RWPE2 (cell line): ENCODE measurements at regions not wholly inside any gene's neighbourhood (a gene's known extent, or its start where the extent isn't known, plus 50 kb on each side); places are given as distances from the start of the nearest gene placed in this dataset.

Experiments
- ATAC-seq: fragments of 200-7000 bp; cut with Tn5 transposase; 3 replicates; pipeline ENCODE4 v1.9.1; 2021; ENCODE audit warnings: low read depth
- DNase-seq: peaks from one replicate; pipeline ENCODE4 v3.0.0-alpha.2; 2020; ENCODE audit warnings: low spot score
- H3K27ac ChIP-seq: fragments of 450-650 bp; 2 replicates; pipeline ENCODE4 v1.5.1; 2017; ENCODE audit warnings: mild to moderate bottlenecking; ENCODE audit not compliant: poor library complexity, severe bottlenecking
- H3K27me3 ChIP-seq: fragments of 250-450 bp; sonication (Bioruptor Pico); 2 replicates; pipeline ENCODE4 v1.5.1; 2021; ENCODE audit warnings: mild to moderate bottlenecking, moderate library complexity; ENCODE audit not compliant: insufficient read depth, poor library complexity, severe bottlenecking
- H3K36me3 ChIP-seq: fragments of 250-450 bp; sonication (Bioruptor Pico); 2 replicates; pipeline ENCODE4 v1.5.1; 2020; ENCODE audit warnings: low read depth, mild to moderate bottlenecking, moderate library complexity
- H3K4me1 ChIP-seq: fragments of 250-450 bp; sonication (Bioruptor Pico); 2 replicates; pipeline ENCODE4 v1.5.1; 2021; ENCODE audit warnings: mild to moderate bottlenecking, moderate library complexity; ENCODE audit not compliant: insufficient read depth, poor library complexity, severe bottlenecking
- H3K4me3 ChIP-seq: fragments of 250-450 bp; sonication (Bioruptor Pico); 2 replicates; pipeline ENCODE4 v1.5.1; 2021; ENCODE audit warnings: mild to moderate bottlenecking, moderate library complexity; ENCODE audit not compliant: severe bottlenecking
- H3K9me3 ChIP-seq: fragments of 250-450 bp; sonication (Bioruptor Pico); 2 replicates; pipeline ENCODE4 v1.5.1; 2021; ENCODE audit warnings: mild to moderate bottlenecking, moderate library complexity; ENCODE audit not compliant: severe bottlenecking
- TF ChIP-seq, protein P1 (sequence below): fragments of 450-650 bp; IDR thresholded peaks from one replicate; pipeline ENCODE4 v1.5.1; 2017; ENCODE audit warnings: mild to moderate bottlenecking, moderate library complexity; ENCODE audit not compliant: poor library complexity, severe bottlenecking

- Histone ChIP-seq H3K27ac (no peak overlapping the region), H3K36me3 (no peaks in the 10 kb centered on the region), H3K4me1 (no peaks in the 10 kb centered on the region), H3K4me3 (no peak overlapping the region), H3K9me3 (no peaks in the 10 kb centered on the region), H3K27me3 (no peaks in the 10 kb centered on the region)
- TF ChIP-seq, protein P1, sequence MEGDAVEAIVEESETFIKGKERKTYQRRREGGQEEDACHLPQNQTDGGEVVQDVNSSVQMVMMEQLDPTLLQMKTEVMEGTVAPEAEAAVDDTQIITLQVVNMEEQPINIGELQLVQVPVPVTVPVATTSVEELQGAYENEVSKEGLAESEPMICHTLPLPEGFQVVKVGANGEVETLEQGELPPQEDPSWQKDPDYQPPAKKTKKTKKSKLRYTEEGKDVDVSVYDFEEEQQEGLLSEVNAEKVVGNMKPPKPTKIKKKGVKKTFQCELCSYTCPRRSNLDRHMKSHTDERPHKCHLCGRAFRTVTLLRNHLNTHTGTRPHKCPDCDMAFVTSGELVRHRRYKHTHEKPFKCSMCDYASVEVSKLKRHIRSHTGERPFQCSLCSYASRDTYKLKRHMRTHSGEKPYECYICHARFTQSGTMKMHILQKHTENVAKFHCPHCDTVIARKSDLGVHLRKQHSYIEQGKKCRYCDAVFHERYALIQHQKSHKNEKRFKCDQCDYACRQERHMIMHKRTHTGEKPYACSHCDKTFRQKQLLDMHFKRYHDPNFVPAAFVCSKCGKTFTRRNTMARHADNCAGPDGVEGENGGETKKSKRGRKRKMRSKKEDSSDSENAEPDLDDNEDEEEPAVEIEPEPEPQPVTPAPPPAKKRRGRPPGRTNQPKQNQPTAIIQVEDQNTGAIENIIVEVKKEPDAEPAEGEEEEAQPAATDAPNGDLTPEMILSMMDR: no peak
- DNase-seq (no peak), ATAC-seq (no peak)
Measured at GRCh38 chr2:37737507-37737906, 66.1 kb upstream of the CDC42EP3 start.

DNA sequence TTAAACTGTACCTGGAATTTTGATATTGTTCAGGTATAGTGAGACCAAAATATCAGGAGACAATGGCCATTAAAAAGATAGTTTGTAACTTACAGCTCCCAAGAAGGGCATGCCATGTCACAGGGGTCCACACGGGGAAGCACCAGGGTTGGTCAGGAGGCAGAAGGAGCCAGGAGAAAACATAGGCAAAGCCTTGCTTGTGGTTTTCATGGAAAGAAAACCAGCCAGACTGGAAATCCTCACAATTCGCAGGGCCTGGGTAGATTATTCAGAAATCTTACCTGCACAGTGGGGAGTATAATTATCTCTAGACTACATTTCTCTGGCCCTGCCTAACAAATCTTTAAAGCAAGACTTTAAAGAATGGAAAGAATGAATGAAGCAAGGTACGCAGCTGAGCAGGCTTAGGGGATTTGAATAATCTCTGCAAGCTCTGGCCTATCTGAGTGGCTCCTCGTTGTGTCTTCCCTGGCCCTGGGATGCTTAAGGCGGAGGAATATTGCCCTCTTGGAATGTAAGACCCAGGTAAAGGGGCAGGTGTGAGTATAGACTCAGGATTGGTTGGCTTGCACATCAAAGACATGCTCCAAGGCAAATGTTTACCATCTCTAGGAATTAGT, 66.9 kb upstream of the CDC42EP3 start:
- ATAC-seq (no peak), DNase-seq (no peak)
- Histone ChIP-seq H3K27ac (no peak overlapping the region), H3K4me3 (no peak overlapping the region), H3K9me3 (no peaks in the 10 kb centered on the region), H3K36me3 (no peaks in the 10 kb centered on the region), H3K27me3 (no peaks in the 10 kb centered on the region), H3K4me1 (no peaks in the 10 kb centered on the region)
- TF ChIP-seq, protein P1: no peak

DNA sequence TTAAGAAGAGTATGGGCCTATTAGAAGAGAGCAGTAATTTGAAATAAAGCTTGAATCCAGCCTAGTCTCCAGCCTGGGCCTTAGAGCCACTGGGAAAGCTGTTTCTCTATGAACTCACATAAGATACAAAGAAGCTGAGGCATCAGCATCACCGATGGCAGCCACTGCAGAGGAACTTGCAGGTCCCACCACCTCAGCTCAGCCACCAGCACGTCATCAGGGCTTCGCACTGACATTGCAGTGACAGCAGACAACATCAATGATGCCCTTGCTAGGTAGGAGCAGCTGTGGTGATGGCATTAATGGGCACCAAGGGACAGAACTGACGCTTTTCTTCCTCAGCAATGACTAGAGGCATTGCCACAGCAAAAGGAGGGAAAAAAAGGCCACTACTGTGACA, 67.7 kb upstream of the CDC42EP3 start:
- TF ChIP-seq, protein P1: no peak
- Histone ChIP-seq H3K9me3 (no peaks in the 10 kb centered on the region), H3K36me3 (no peaks in the 10 kb centered on the region), H3K4me1 (no peaks in the 10 kb centered on the region), H3K4me3 (no peak overlapping the region), H3K27ac (no peak overlapping the region), H3K27me3 (no peaks in the 10 kb centered on the region)
- no peak for DNase-seq
- ATAC-seq: no peak

DNA sequence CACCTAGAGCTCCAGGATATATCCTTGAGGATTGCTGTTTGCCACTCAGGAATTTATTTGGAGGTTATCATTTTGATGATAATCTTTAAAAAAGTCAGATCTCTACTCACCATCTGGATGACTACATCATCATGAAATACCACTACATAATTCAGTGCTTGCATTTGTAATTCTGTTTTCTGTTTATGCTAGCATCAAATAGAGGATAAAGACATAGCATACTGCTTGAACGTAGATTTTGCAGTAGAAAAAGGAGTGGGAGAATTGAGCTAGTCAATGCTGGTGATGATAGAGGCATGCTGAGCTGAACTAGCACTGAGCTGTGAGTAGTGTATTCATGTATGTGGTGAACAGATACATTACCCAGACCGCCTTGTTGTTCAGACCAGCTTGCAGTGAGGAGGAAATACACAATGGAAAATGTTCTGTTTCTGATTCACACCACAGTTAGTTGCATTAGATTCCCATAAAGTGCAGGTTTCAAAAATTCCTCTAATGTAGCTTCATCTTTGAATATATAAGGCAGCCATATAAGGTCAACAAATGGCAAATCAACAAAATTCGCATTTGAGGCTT, 68.8 kb upstream of the CDC42EP3 start:
- Histone ChIP-seq H3K27me3 (no peaks in the 10 kb centered on the region), H3K9me3 (no peaks in the 10 kb centered on the region), H3K36me3 (no peaks in the 10 kb centered on the region), H3K27ac (no peak overlapping the region), H3K4me3 (no peak overlapping the region), H3K4me1 (no peaks in the 10 kb centered on the region)
- no peak for ATAC-seq
- DNase-seq: no peak
- TF ChIP-seq, protein P1: no peak

GRCh38 chr2:37742286-37742685, 70.8 kb upstream of the CDC42EP3 start:
- TF ChIP-seq, protein P1: no peak
- no peaks in the 10 kb centered on the region for H3K4me1 ChIP-seq
- H3K27me3 ChIP-seq: no peaks in the 10 kb centered on the region
- no peak overlapping the region for H3K4me3 ChIP-seq
- no peaks in the 10 kb centered on the region for H3K9me3 ChIP-seq
- no peak overlapping the region for H3K27ac ChIP-seq
- no peak for ATAC-seq
- no peaks in the 10 kb centered on the region for H3K36me3 ChIP-seq
- no peak for DNase-seq
